GM19043 (cell line): ENCODE measurements at regions not wholly inside any gene's neighbourhood (a gene's known extent, or its start where the extent isn't known, plus 50 kb on each side); places are given as distances from the start of the nearest gene placed in this dataset.
"Not testable (repeated sequence)": the region's sequence is repeated elsewhere in the genome, so short reads cannot be mapped to it uniquely, and the experiment has no call there.

Experiments used
- ATAC-seq: cut with Tn5 transposase; IDR thresholded peaks from one replicate; pipeline ENCODE4 v1.9.1; 2021; ENCODE audit warnings: low read depth; ENCODE audit not compliant: unreplicated experiment

DNA sequence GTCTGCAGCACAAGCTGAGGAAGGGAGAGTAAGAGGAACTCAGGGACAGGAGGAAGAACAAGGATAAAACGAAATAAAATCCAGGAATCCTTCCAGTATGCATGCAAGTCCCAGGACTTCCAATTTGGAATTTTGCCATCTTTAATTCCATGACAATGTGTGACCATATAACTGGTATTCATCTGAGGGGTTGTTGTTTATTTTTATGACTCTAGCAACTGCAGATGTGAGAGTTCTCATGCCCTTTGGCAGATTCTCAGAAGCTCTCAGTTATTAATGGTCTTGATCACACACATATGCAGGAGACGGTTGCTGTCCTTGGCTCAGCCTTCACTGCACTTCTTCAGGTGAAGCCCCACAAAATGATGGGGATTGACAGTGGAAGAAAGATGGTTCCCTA lies 148.2 kb downstream of the SMIM20 start:
- no peak for ATAC-seq

DNA sequence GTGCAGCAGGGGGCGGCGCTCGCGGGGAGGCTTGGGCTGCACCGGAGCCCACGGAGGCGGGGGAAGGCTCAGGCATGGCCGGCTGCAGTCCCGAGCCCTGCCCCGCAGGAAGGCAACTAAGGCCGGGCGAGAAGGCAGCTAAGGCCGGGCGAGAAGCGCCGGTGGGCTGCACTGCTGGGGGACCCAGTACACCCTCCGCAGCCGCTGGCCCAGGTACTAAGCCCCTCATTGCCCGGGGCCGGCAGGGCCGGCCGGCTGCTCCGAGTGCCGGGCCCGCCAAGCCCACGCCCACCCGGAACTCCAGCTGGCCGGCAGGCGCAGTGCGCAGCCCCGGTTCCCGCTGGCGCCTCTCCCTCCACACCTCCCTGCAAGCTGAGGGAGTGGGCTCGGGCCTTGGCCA lies 150.0 kb downstream of the SMIM20 start:
- not testable (repeated sequence) for ATAC-seq

GRCh38 chr4:26065833-26066232 lies 151.8 kb downstream of the SMIM20 start:
- ATAC-seq, result no peak

- no peak for ATAC-seq
Observed at GRCh38 chr4:26067035-26067434, 153.0 kb downstream of the SMIM20 start.

- ATAC-seq, result no peak
Observed at GRCh38 chr4:26069218-26069617, 155.2 kb downstream of the SMIM20 start.

DNA sequence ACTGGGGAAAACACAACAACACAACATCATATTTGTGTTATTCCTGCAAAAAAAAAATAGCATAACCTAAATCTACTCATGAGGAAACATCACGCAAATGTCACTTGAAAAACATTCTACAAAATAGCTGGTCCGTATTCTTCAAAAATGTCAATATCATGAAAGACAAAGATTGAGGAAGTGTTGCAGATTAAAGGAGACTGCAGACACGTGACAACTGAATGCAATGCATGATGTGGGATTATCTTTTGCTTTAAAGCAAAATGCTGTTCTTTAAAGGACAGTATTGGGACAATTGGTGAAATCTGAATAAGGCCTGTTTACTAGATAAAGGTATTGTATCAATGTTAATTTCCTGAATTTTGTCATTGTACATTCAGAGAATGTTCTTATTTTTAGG lies 157.7 kb downstream of the SMIM20 start:
- ATAC-seq, result no peak

DNA sequence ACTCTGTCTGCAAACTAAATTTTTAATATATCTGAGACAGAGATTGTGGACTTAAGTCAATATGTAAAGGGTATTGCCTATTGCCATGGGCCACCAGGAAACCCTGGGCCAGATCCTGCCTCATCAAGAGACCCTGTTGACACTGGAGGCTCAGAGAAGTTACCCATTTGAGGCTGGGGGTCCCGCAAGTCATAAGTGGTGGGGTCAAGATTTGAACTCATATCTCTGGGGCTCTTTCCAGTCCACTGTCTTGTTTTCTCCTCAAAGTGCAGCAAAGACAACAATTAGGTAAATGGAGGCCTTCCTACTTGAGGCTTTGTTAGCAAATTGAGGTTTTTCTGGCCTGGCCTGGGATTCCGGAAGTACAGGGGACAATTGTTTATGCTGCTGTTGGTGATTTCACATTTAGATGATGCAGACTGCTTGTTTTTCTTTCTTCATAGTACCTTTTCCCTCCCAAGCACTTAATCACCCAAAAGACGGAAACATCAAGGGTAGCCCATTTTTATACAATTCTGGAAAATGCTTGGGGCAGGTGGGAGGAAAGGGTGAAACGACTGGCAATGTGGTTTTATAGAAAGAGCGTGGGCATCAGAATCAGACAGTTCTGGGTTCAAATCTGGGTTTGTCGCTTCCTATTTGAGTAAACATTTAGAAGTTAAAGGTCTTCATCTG lies 160.0 kb downstream of the SMIM20 start:
- ATAC-seq, result no peak

DNA sequence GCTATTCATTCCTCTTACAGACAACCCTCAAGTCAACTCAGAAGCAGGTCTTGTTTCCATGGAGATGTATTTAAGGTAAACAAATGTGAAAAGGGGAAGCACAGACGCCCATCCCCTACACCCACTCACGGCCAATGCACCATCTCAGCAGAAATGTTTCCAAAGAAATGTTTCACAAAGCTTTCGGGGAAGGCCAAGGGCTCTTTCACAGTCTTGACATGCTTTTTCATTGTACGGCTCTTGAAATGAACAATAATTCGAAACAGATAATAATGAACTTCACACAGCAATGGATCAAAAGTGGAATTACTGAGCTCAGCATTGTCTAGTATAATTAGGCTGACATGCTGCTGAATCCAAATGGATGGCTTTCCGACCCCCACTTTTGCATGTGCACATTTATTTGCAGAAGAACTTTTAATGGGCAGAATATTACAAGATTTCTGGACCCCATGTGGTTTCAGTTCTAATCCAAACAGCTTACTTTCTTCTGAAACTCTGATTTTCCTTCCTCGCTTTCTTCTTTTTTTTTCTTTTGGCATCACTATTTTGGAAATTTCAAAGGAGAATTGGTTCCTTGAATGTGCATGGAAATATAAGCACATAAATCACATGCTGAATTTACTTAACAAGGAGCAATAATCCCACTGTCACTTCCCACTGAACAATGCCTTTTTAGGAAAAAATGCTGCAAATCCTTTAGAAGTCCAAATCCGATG lies 160.9 kb downstream of the SMIM20 start:
- peak; percentile 63 for ATAC-seq

DNA sequence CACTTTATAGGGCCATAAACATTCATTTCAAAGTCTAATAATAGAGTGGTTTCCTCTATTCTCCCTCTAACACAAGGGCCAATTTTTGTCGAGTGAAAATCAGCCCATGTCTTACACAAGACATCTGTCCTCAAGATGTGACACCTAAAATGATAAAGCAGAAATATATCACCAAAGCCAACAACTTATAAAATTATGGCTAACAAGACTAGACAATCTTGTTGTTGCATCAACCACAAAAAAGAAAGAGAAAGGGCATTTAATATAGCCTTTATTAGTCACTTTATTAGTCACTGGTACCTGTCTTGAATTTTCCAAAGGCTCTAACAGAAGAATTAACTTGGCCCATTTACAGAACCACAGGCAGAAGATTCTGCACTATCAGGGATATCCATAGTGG lies 161.6 kb downstream of the SMIM20 start:
- no peak for ATAC-seq

DNA sequence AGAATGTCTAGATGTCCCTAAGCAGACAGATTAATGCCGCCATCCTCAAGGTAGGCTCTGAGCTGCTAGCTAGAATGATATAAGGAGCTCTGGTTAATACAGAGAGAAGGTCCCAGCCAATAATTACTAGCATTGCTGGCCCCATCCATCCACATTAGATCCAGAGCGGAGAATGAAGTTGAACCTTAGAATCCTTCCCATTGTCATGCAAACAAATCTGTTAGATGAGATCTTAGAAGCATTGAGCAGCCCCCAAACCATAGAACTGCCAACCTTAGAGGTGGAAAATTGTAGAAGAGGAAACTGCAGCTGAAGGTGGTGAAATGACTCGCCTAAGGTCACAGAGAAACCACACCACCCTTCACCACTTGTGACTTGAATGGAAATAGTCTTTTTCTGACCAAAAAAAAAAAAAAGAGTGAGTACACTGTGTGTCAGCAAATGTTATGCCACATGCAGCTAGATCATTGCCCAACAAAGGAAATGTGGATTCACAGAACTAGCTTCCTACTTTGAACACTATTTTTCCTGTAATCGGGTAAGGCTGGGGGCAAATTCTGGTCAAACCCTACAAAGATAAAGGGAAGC lies 162.1 kb downstream of the SMIM20 start:
- peak; percentile 76 for ATAC-seq

GRCh38 chr4:26076896-26077295 lies 162.9 kb downstream of the SMIM20 start:
- ATAC-seq, result no peak

DNA sequence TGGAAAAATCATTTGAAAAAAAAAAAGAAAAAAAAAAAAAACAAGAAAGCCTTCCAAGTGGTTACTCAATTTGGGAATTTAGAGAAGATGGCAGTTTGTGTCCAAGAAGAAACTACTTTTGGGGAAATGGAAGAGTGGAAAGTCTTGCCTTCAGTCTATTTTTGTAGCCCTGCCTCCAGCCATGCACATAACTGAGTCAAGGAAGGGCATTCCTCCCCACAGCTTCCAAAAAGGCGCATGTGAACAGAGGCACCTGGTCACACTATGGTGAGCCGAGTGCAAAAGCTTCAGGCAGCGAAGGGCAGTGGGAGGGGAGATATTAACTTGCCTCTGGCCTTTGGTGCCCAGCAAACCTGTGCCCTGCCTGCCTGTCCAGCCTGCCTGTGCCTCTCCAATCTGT lies 163.7 kb downstream of the SMIM20 start:
- ATAC-seq, result no peak

DNA sequence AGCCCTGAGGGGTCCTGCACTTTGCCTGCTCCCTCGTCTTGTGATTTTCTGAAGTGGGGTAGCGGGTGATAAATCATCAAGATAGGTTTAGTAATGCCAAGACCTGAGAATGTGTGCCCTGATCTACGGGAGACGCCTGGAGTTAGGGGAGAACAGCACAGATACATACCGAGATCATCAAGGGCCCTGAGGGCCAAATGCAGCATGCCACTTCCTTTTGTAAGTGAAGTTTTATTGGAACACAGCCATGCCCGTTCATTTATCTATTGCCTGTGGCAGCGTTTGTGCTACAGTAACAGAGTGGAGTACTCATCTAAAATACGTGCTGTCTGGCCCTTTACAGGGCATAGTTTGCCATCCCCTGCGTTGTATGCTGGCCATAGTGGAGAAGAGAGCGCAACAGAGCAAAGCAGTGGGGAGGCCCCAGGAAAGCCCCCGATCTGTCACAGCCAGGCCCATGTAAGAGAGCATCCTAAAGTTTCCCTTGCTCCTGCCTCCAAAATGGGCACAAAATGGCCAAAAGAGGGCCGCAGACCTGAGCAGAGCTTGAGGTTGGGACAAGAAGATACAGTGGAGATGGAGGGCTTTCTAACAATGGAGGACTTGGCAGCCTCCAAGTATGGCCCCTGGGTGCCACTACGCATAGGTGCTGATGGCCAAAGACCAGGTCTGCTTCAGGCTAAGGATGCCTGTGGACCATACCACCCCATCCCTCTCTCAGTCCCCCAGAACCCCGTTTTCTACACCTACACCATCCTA lies 167.0 kb downstream of the SMIM20 start:
- ATAC-seq, result no peak

DNA sequence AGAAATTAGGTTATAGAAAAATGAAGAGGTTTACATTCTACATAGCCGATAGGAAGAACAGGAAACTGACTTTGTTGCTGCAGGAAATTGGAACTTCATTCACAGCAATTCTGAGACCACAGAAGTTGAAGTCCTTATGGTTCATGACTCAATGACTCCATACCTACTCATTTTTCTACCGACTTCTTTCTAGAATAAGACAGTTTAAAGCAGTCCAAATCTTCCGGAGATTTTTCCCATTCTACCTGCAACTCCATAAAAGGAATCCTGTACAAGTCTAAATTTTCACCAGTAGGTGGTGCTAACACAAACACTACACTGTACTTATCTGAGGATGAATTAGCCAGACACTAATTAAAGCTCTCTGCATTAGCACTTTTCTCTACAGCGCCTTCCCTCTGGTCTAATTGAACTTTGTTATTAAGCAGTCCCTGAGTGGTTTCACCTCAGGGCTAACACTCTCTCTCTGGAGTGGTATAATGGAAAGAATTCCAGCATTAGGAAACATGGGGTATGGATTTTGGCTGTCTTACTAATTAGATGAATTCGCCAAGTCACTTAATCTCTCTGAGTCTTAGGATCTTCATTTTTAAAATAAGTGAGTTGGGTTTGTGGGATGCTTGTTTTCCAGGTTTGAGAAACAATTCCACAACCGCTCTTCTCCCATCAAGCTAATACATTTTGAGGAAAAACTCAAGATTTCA lies 167.9 kb downstream of the SMIM20 start:
- no peak for ATAC-seq

DNA sequence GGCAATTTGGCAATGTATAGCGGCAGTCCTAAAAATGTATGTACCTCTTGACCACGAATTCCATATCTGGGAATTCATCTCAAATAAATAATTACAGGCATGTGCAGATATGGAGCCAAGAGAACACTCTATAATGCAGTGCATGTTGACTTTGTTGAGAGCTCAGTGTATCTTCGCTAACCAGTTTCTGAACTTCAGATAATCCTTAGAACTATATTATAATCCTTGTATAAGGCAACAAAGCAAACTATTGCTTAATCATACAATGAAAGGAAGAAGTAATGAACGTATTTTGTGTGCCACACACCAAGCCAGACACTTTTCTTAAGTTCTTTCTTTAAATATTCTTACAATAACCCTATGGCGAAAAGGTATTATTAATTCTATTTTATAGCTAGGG lies 168.5 kb downstream of the SMIM20 start:
- no peak for ATAC-seq

DNA sequence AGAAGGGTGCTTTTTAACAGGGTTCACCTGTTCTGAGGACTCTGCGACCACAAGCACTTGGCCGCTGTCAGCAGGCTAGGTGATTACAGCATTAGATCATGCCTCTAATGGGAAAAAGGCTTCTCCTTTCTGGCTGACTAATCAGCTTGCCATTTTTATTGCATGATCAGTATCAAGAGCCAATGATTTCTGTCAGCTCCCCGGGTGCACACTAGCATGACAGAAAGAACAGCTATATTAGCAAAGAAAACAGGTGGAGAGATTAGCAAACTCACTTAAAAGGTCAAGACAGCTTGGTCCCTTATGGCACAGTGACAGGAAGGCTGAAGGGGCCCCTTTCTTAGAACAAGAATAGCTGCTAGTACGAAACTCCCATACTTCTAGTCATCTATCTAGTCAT lies 170.0 kb downstream of the SMIM20 start:
- peak; percentile 52 for ATAC-seq

DNA sequence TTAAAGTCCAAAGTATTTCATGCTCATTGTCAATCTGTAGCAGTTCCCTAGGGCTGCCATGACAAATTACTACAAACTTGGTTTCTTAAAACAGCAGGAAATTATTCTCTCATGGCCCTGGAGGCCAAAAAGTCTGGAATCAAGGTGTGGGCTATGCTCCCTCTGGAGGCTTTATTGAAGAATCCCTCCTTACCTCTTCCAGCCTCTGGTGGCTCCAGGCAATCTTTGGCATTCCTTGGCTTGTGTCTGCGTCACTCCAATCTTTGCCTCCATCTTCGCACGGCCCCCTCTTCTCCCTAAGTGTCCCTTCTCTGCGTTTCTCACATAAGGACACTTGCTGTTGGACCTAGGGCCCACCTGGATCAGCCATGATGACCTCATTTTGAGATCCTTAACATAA lies 170.4 kb downstream of the SMIM20 start:
- ATAC-seq, result no peak

- no peak for ATAC-seq
Observed at GRCh38 chr4:26085551-26085950, 171.5 kb downstream of the SMIM20 start.

DNA sequence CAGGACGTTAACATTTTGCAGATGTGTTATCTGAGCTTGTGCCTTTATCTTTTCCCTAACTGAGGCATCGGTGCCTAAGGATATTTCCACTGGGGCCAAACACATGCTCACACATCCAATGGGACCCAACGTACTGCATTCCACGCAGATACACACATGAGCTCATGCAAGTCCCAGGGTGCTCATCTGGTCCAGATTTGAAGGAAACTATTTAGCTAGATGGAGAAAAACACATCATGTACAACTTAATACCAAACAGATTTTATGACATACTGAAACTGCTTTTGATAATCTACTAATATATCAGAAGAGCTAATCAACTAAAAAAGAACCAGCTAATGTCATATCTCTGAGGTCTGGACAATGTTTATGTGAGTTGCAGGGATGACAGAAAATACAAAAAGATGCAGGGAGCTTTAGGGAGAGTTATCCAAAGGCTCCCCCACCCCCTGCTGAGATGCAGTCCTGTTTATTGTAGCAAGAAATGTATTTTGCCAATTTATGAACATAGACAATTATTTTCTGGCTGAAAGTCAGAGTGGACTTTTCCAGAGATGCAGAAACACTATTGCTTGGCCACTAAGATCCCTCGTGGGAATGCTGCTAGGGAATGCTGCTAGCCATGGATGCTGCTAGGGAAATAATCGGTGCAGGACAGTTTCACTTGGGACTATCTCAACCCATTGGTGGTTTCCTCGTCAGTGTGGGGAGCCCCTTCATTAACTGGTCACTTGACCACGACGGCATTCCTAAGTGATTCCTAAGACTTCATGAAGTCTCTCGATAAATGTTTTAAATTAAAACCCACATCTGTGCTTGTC lies 172.8 kb downstream of the SMIM20 start:
- no peak for ATAC-seq

DNA sequence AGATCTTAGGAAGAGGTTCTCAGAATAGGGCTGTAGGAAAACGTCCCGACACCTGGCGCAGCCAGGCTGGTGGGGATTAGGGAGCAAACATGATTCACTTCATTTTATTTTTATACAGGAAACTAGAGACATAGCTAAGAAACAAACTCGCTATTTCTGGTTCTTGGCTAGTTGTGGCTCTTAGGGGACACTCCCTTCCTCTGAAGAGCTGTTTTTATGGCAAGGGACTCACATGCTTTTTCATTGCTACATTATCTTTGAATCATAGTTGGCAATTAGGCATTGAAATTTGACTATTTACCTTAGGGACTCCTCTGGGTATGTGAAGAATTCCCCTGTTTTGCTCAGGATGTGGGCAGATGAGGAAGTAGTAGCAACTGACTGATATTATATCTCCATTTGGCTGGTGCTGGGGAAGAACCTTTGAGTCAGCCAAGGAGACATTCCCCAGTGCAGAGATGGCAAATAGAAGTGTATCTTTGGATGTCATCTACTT lies 174.5 kb downstream of the SMIM20 start:
- ATAC-seq, result peak; percentile 65
